GM23248 (cell line): ENCODE measurements at regions not wholly inside any gene's neighbourhood (a gene's known extent, or its start where the extent isn't known, plus 50 kb on each side); places are given as distances from the start of the nearest gene placed in this dataset.

Experiments used
- EZH2 ChIP-seq: fragments of 200-600 bp; sonication (generic); IDR thresholded peaks from 2 replicates; pipeline ENCODE4 v1.6.1; 2018; ENCODE audit warnings: antibody characterized with exemption, mild to moderate bottlenecking; ENCODE audit not compliant: insufficient read depth, poor library complexity, severe bottlenecking
- EZH2phosphoT487 ChIP-seq: fragments of 200-600 bp; sonication (generic); IDR thresholded peaks from 2 replicates; pipeline ENCODE4 v1.6.1; 2018; ENCODE audit warnings: antibody characterized with exemption, moderate library complexity, mild to moderate bottlenecking, low read depth; ENCODE audit not compliant: insufficient read depth

GRCh38 chr7:145216866-145217265, 381.0 kb upstream of the TPK1 start:
- no peak for TF ChIP-seq EZH2
- TF ChIP-seq EZH2phosphoT487: no peak
